Bone marrow (tissue), 2 donors: ENCODE measurements at regions not wholly inside any gene's neighbourhood (a gene's known extent, or its start where the extent isn't known, plus 50 kb on each side); places are given as distances from the start of the nearest gene placed in this dataset.

Source experiments
- DNase-seq, 2 donors: peaks; one replicate each; lab custom pipeline; 2025; lab: John Stamatoyannopoulos, UW

GRCh38 chr12:102535306-102535705 is 54.9 kb upstream of the IGF1 start:
- DNase-seq, result no peak

GRCh38 chr12:102534899-102535298 is 54.5 kb upstream of the IGF1 start:
- no peak for DNase-seq

- DNase-seq, result no peak
Measured at GRCh38 chr12:102533483-102534215, 53.3 kb upstream of the IGF1 start.
